ENCODE measurements at regions not wholly inside any gene's neighbourhood (a gene's known extent, or its start where the extent isn't known, plus 50 kb on each side); places are given as distances from the start of the nearest gene placed in this dataset.
A peak's percentile ranks its signal among the peaks of the same experiment; 100 is the strongest.

- no peak for DNase-seq (ENCODE audit: low read depth in 4 of 4, low spot score in 3 of 4)
Measured at GRCh38 chr15:69806287-69806915, 291.3 kb downstream of the TLE3 start.

DNA sequence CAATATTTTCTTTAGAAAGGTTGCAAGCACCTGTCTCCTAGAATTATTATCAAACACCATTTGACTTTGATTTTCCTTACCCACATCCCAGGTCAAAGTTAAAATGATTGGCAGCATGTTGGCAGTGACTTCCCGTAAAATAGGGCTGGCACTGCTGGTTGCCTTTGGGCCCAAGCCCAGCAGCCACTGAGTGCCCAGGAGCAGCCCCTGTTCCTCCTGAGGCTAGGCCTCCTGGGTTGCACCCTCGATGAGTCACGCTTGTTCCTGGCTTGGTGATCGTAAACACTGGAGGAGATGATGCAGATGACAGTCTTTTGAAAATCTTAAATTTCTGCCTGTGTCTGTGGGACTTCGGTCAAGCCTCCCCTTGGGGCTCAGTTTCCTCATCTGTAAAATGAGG, 290.0 kb downstream of the TLE3 start:
- DNase-seq (ENCODE audit: low read depth in 4 of 4, low spot score in 3 of 4), result no peak

DNA sequence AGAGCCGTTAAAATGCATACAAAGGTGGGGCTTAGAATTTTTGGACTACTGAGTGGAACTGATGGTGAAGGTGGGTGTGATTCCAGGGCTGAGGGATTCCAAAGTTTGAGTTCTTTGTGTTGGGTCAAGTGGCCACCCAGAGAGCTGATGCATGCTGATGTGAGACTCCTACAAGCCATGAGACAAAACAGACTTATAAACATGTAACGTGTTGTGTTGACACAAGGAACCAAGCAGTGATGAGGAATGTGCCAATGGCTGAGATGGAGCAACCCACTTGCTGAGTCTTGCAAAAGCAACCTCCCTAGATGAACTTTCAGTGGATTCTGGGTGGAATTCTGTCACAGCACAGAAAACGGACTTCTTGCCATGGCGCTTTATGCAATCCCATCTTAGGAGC, 289.0 kb downstream of the TLE3 start:
- DNase-seq (ENCODE audit: low read depth in 4 of 4, low spot score in 3 of 4), result no peak

DNA sequence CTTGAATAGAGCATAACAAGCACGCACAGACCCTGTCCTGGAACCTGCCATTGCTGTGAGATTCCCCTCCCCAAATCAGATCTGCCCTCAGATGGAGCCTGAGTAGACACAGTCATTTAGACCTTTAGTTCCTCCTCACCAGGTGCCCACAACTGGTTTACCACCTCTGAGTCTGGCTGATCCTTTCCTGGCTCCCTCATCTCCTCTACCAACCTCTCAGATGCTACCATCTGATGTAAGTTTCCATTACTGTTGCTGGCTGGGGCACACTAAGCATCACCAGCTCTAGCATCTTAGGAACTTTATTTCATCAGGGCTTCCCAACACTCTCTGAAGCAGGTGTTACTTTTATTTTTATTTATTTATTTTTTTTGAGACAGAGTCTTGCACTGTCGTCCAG, 288.3 kb downstream of the TLE3 start:
- DNase-seq (ENCODE audit: low read depth in 4 of 4, low spot score in 3 of 4), result no peak

DNA sequence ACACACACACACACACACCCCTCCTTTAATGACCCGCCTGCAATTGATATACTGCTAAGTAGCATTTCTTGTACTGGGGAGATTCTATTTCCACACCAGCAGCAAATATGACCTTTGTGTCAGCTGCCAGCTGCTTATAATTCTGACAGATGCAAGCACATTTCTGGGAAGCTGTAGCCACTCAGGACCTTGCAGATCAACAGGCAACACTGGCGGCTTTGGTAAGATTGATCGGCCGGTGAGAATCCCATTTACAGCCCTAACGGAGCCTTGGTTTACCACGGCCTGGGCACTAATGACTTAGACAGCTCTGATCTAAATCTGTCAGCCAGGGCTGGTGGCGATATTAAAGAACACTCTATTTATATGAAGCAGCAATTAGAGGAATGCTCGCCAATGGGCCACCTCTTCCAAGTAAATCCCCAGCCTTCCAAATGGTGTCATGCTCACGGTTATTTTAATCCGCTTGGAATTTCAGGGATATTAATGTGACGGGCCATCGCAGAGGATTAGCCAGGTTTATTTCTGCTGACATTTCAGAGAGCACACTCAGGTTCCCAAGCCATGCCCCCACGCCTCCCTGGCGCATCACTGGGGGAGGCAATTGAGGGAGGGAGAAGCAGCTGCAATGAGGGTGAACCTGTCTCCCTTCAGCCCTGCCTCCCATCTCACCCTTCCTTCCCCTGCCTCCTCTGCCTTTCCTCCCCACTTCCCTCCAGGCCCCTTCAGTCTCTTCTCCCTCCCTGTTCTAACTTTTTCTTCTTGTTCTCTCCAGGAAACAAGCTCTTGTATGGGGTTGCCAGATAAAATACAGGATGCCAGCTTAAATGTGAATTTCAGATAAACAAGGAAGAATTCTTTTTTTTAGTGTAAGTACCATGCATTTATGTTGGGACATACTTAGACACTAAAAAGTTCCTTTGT, 287.0 kb downstream of the TLE3 start:
- no peak for DNase-seq (ENCODE audit: low read depth in 4 of 4, low spot score in 3 of 4)

DNA sequence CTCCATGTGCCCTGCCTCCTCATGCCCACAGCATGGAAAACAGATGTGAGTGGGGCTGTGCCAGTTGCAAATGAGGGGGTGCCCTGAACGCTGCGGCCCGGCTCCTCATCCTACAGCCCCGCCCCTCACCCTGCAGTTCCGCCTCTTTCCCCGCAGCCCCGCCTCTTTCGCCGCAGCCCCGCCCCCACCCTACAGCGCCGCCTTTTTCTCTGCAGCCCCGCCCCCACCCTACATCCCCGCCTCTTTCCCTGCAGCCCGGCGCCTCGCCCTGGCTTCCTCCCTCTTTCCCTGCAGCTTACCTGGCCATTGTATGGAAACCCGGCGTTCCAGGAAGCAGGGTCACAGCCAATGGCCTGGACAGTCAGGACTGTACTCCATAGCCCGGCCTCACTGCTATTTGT, 284.9 kb downstream of the TLE3 start:
- no peak for DNase-seq (ENCODE audit: low read depth in 4 of 4, low spot score in 3 of 4)

DNA sequence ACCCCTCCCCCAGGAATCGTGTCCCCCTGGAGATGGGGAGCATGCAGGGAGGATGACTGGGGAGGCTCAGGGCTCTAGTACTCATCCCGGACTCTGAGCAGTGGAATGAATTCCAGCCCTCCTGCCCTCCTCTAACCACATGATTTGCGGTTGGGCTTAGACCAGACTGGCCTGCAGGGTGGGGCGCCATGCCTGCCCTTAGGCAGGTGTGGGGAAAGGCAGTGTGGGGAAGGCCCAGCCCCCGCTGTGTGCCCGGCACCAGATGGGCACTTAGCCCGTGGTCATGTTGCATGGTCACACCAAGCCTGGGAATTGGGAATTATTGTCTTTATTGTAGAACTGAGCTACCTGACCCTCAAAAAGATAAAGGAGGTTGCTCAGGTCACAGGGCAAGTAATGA, 283.8 kb downstream of the TLE3 start:
- no peak for DNase-seq (ENCODE audit: low read depth in 4 of 4, low spot score in 3 of 4)

DNA sequence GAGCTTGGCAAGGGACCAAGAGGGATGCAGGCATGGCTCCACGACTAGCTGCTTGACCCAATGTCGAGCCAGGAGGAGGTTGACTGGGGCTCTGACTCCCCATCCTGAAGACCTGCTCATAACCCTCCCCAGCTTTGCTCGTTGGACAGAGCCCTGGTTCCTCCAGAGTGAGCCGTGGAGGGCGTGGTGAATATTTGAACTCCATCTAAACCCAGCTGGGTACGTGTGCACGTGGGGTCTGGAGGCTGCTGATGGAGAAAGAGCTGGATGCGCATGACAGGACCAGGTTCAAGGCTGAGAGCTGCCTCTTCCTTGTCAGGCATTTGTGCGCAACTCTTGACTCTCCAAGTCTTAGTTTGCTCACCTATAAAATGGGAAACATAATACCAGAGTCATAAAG, 282.8 kb downstream of the TLE3 start:
- no peak for DNase-seq (ENCODE audit: low read depth in 4 of 4, low spot score in 3 of 4)

GRCh38 chr15:69815793-69816192, 281.9 kb downstream of the TLE3 start:
- no peak for DNase-seq (ENCODE audit: low read depth in 4 of 4, low spot score in 3 of 4)

DNA sequence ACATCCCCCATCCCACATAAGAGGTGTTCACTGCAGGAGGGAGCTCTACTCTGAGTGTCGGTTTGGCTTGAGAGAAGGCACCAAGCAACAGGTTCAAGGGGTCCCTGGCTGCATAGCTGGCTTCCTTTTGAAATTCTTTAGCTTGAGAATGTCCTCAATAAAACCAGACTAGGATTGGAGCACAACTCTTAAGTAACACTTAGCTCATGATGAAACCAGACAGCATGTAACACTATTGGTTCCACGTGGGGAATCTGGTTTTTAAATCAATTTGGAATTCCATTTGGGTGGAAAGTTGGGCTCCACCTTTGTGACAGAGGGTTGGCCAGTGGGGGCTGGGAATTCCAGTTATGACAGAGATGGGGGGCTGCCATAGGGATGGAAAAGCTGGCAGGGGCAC, 281.2 kb downstream of the TLE3 start:
- no peak for DNase-seq (ENCODE audit: low read depth in 4 of 4, low spot score in 3 of 4)

DNA sequence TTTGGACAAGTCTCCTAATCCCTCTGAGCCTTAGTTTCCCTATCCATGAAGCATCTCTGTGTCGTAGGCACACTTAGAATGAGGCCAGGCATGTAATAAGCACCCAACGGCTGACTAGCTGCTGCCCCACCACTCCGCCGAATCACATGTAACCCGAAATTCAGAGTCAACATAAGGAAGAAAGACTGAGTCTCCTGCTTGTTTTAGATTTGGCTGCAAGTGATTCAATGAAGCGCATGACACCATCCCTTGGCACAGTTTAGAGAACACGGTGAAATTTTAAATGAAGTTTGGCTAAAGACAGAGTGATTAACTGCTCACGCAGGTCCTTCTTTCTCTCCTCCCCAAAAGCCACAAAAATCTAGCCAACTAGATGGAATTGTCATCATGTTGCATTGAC, 279.2 kb downstream of the TLE3 start:
- DNase-seq (ENCODE audit: low read depth in 4 of 4, low spot score in 3 of 4), result no peak

- no peak for DNase-seq (ENCODE audit: low read depth in 4 of 4, low spot score in 3 of 4)
Measured at GRCh38 chr15:69819371-69819770, 278.3 kb downstream of the TLE3 start.

DNA sequence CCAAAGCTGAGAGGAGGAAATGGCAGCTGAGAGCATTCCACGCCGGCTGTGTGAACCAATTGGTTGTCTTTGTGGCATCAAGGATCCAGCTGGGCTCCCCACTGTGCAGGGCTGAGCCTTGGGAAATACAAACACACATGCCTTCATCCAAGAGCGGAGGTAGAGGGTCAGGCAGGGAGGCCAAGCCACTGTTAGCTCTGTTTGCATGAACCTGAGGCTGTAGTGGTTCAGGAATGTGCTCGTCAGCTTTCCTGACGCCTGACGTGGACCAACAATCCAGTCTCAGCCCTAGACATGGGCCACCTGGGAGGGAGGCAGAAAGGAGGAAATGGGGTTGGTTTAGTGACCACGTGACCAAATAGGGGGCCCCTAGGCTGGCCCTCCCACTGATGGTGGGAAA, 276.9 kb downstream of the TLE3 start:
- peak in 1 of 4 donors; percentile 43 for DNase-seq (ENCODE audit: low read depth in 4 of 4, low spot score in 3 of 4)

DNA sequence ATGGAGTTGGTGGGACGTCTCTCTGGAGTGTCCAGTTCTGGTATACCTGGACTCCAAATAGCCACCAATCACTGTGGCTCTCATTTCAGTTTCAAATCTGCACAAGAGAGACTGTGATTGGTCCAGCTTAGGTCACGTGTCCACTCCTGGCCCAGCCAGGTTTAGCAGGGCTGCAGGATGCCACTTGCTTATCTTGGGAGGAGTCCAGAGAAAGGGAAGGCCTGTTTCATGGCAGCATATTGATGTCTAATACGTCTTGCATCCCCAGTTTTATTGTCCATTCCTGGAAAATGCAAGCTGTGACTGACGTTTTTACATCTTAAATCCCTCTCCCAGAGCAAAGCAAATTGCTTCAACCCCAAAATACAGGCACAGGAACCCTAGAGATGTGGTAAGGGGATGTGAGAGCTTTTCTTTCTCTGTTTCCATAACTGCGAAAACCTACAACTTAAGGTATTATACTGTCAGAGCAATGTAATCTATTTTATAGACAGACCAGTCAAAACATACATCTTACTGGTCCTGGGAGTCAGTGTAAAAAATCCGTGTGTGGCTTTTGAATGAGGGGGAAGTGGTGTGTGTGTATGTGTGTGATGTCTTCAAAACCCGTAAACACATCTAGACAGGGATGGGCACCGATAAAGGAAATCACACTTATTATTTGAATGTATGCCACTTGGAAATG, 274.4 kb downstream of the TLE3 start:
- no peak for DNase-seq (ENCODE audit: low read depth in 4 of 4, low spot score in 3 of 4)

DNA sequence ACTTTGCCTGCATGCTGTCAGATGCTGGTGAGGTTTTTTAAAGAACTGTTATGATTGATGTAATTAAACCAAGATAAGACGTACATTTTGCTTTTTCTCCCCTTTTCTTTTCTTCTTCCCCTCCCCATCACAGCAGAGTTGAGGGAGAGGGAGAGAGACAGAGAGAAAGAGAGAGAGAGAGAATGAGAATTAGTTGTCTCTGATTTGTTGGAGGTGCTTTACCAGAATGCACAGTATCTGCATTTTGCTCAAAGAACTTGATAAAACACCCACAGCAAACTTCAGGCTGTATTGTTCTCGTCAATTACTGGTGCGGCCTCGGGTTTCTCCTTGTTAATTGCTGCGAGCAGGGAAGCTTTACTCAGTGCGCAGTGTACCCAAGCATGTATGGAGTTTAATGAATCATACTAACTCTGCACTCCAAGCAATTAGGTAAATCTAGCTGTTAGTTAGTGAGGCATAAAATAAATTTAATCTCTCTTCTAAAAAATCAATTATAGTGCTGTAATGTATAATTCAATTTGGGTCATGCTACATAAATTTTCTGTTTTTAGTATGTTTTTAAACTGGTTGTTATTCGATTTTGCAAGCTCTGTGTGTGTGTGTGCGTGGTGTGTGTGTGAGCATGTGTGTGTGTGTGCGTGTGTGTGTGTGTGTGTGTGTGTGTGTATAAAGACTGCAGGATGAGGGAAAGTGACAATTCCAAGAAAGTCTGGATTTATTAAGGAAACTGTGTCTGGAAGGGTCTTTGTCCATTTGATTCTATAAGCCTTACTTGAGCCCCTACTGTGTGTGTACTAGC, 273.4 kb downstream of the TLE3 start:
- DNase-seq (ENCODE audit: low read depth in 4 of 4, low spot score in 3 of 4), result peak in 1 of 4 donors; percentile 36

- no peak for DNase-seq (ENCODE audit: low read depth in 4 of 4, low spot score in 3 of 4)
Measured at GRCh38 chr15:69824877-69825406, 272.8 kb downstream of the TLE3 start.

GRCh38 chr15:69825941-69826818, 271.5 kb downstream of the TLE3 start:
- no peak for DNase-seq (ENCODE audit: low read depth in 4 of 4, low spot score in 3 of 4)

GRCh38 chr15:69826819-69827175, 270.9 kb downstream of the TLE3 start:
- no peak for DNase-seq (ENCODE audit: low read depth in 4 of 4, low spot score in 3 of 4)

DNA sequence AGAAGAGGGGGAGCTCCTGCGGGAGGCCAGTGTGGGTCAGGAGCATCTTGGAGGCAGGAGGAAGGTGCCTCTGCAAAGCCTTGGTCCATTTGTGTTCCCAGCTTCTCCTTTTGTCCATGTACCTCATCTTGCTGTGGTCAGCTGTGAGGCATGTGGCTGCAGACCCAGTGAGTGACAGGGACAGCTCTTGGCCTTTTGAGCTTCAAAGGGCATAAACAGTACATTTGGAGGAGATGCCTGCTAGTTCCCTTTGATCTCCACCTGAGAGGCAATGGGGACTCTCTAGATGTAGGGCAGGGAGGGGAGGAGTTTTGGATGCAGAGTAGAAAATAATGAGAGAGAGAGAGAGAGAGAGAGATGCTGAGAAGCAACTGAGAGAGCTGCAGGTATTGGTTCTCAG, 270.0 kb downstream of the TLE3 start:
- no peak for DNase-seq (ENCODE audit: low read depth in 4 of 4, low spot score in 3 of 4)

Data from right renal pelvis (tissue), 4 donors.